ENCODE measurements at regions not wholly inside any gene's neighbourhood (a gene's known extent, or its start where the extent isn't known, plus 50 kb on each side); places are given as distances from the start of the nearest gene placed in this dataset.

GRCh38 chr3:127387556-127388153 lies 99.8 kb upstream of the PRR20G start:
- TF ChIP-seq FOS (IDR thresholded peaks at IDR 0.05; ENCODE audit: borderline replicate concordance, insufficient read depth, low read length) (no peak), POLR2A (IDR thresholded peaks at IDR 0.05; ENCODE audit: low read depth, low read length) (no peak), CTCF (IDR thresholded peaks at IDR 0.05; ENCODE audit: extremely low read depth in 1 of 2, insufficient read depth in 1 of 2, low read depth in 1 of 2, low read length in 2 of 2) (no peak), POLR2AphosphoS5 (IDR thresholded peaks at IDR 0.05; ENCODE audit: insufficient read depth, low read depth, low read length) (no peak), EZH2 (IDR thresholded peaks at IDR 0.05; ENCODE audit: borderline replicate concordance, low read depth, low read length, severe bottlenecking) (no peak), JUN (IDR thresholded peaks at IDR 0.05; ENCODE audit: borderline replicate concordance, insufficient read depth, insufficient read length, low read depth) (no peak), MAX (IDR thresholded peaks at IDR 0.05; ENCODE audit: insufficient read depth, insufficient read length) (no peak), GATA2 (IDR thresholded peaks at IDR 0.05; ENCODE audit: insufficient read depth, insufficient read length, low read depth, low read length) (no peak), MYC (IDR thresholded peaks at IDR 0.05; ENCODE audit: low read depth, low read length) (no peak)
- POLR2A ChIA-PET: no interaction called here
- dilution Hi-C loops (cut with MboI; ENCODE audit: extremely low pct_ligation_motif_present, low sequenced_read_pairs) (no loop called here), intact Hi-C loops (cut with micrococcal nuclease) (no loop called here)
- no peaks in the 10 kb centered on the region for H3K9me3 ChIP-seq (replicated peaks; ENCODE audit: control insufficient read depth, insufficient read depth, low read length)
- no peaks in the 10 kb centered on the region for H3K9me1 ChIP-seq (replicated peaks; ENCODE audit: control insufficient read depth, extremely low read depth, insufficient read depth, low read length)
- no peaks in the 10 kb centered on the region for H3K79me2 ChIP-seq (ENCODE audit: control insufficient read depth, insufficient read depth, low read length)
- FAIRE-seq: no peak
- no peak overlapping the region for H3K4me2 ChIP-seq (ENCODE audit: insufficient read depth, low read length)
- no peaks in the 10 kb centered on the region for H3K36me3 ChIP-seq (ENCODE audit: control insufficient read depth in 2 of 2, extremely low read depth in 1 of 2, insufficient read depth in 2 of 2, low read length in 2 of 2)
- H3K9ac ChIP-seq (replicated peaks; ENCODE audit: extremely low read depth, insufficient read depth, low read length): no peak overlapping the region
- no peaks in the 10 kb centered on the region for H4K20me1 ChIP-seq (replicated peaks; ENCODE audit: control insufficient read depth, extremely low read depth, insufficient read depth, low read length)
- no peak overlapping the region for H2AFZ ChIP-seq (ENCODE audit: low read depth, low read length)
- BruUV-seq (replicated peaks): no TSS peak
- no peaks in the 10 kb centered on the region for H3K27me3 ChIP-seq (ENCODE audit: control insufficient read depth in 2 of 2, insufficient read depth in 2 of 2, low read length in 2 of 2)
- CTCF ChIA-PET: no interaction called here
- H3K27ac ChIP-seq (ENCODE audit: insufficient read depth, low read depth, low read length): no peak overlapping the region
- no peaks in the 10 kb centered on the region for H3K4me1 ChIP-seq (ENCODE audit: control insufficient read depth, extremely low read depth, insufficient read depth, low read length)
- no peak overlapping the region for H3K4me3 ChIP-seq (replicated peaks in 1 of 3; ENCODE audit: insufficient read depth in 1 of 3, low read depth in 1 of 3, low read length in 3 of 3)
- DNase-seq (ENCODE audit: low read depth, low spot score): no peak

All from endothelial cell of umbilical vein (primary cell).